HG03378 (cell line): ENCODE measurements at regions not wholly inside any gene's neighbourhood (a gene's known extent, or its start where the extent isn't known, plus 50 kb on each side); places are given as distances from the start of the nearest gene placed in this dataset.

Experiments used
- ATAC-seq: cut with Tn5 transposase; IDR thresholded peaks from one replicate; pipeline ENCODE4 v1.9.1; 2021; ENCODE audit warnings: mild to moderate bottlenecking, moderate library complexity; ENCODE audit not compliant: unreplicated experiment

DNA sequence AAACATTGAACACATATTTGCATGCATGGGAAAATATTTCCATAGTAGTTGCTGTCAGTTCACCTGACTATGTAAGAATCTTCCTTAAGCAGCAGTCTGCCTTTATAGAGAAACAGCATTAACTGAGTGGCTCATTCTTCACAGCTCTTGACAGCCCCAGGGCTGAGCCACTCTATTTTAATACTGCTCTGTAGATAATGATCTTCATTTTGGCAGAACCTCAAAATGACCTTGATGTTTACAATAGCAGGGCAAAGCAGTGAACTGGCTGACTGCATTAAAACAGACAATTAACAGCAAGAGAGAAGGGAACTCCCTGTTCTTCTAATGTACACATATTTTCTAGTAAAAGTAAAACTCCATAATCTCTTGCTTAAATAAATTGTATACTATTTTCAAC lies 580.6 kb upstream of the SOX11 start:
- no peak for ATAC-seq

DNA sequence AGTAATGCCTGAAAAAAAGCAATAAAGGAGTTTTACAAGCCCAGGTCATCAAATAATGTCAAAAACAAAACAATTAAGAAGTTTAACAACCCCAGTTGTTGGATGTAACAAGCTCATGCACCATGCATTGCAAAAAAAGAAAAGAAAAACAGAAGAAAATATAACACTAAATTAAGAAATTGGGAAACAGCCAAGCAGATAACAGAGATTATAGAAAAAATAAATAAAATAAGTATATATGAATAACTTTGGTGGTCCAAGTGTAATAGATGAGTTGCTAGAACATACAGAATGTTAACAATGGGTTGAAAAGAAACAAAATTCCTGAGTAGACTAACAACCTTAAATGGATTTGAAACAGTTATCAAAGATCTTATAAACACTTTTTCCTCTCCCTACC lies 573.1 kb upstream of the SOX11 start:
- ATAC-seq = no peak

DNA sequence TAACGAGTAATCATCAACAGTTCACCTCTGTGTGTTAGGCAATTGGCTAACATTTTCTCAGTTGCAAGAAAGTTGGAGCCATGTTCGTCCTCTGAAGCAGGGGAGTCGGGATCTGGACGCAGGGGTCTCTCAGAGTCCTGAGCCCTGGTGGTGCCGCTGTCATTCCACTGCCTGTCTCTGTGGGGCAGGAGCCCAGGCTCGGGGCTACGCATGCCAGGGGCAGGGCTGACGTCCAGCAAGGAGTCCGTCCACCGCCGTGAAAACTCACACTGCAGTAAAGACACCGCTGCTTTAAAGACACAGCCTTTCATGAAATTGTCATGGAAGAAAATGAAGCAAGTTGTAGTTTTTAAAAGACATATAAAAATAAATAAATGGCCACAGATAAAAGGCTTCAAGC lies 571.1 kb upstream of the SOX11 start:
- ATAC-seq = no peak

DNA sequence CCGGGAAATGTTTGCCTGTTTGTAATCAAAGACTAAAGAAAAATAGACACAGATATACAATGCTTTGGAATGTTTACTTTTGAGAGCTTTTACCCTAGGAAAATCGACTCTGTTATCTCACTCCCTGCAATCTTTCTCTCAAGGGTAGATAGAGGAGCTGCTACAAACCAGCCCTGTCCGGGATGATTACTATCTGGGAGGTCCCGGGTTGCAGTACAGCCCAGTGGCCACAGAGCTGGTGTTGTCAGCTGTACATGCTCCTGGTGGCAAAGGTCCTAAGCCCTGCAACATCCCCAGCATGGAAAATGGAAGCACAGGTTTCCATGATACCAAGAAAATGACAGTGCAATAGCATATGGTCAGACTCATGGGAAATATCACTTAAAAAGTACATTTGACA lies 570.5 kb upstream of the SOX11 start:
- no peak for ATAC-seq

DNA sequence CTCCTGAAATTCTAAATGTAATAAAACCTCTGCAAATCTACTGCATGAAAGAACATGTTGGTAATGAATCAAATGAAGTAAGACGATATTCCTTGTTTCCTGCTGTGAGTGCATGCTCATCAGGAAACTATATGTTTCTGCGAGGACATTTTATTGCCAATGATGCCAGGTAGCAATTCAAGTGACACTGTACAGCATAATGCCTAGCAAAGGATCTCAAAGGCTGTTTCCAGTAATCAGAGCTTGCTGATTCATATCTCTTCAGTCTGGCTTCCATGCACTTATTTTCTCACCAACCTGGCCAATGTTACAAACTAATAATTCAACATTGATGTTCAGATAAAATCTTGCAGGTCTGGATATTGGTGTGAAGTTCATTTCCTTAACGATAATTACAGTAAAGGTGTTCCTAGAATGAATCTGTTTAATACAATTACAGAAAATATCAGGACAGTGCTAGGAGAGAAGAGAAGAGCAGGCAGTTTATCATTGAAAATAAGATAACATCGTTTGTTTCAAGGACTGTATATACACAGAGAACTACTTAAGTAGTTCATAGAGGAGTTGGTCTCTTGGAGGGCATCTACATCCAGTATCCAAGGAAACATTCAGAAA lies 568.5 kb upstream of the SOX11 start:
- no peak for ATAC-seq

DNA sequence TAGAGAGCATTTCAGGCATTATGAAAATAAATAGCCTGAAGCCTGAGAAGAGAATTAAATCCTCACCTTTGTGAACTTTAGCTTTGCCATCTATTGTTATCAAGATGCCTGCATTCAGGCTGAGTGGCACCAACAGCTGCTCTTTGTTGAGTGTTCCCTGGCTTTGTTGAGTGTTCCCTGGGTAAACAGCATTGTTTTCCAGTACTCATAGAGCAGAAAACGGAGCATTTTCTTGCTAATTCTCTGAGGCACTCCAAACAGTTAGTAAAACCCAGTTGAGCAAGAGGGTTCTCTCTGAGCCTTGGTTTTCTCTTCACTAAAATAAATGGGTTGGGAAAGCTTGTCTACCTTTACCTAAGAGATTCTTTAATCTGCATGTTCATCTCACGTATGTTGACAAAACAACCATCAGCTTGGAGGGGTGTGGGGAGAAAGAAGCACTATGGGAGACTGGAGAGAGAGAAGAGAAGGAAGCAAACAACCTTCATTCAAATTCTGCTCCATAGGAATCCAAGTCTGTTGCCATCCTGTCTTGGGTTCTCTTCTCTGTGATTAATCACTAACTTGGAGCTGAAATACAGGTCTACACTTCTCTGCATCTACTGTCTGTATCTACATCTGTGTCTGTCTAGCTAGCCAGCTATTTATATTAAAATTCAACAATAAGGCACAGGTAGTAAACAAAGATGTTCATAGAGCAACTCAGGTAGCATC lies 567.0 kb upstream of the SOX11 start:
- ATAC-seq = no peak

DNA sequence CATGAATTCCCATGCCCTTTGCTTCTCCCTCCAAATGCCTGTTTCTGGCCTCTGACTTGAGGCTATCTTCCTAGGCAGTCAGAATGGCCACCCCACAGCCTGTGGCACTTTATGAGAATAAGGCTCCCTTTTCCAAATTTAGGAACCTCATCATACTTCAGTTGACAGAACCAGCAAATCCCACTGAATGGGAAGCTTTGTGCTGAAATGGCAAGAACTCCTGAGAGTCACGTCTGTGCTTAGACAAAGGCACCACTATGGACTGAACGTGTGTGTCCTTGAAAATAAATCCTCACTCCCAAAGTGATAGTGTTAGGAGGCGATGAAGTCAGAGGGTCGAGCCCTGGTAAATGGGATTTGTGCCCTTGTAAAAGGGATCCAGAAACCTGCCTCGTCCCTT lies 559.9 kb upstream of the SOX11 start:
- ATAC-seq = no peak

DNA sequence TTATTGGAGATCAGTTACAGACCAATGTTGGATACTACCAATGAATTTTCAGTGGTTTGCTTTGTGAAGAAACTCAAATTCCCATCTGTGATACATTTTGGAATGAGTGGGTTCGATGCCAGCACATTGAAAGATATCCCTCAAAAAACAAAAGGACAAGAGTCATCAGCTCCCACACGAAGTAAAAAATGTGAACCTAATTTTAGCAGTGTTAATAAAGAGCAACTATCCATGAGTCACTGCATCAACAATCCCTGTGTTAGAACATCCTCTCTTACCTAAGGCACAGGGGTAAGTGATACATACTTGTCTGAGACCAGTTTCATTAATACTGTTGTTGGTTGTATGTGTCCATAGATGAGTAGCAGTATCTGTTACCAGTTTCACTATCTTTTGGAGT lies 551.8 kb upstream of the SOX11 start:
- no peak for ATAC-seq

DNA sequence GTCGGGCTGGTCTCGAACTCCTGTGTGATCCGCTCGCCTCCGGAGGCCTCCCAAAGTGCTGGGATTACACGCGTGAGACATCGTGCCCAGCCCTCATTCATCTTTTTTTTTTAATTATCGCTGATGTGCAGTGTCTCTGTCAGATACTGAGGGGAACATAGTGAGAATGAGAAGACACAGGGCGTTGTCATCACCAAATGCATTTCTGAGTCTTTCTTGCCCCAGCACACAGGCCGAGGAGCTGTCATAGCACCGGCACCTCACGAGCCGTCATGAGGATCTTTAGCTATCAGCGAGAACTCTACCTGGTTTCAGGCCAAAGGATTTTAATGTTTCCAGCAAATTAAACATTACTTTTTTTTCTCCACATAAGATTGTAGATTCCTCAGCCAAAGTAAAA lies 548.0 kb upstream of the SOX11 start:
- ATAC-seq = no peak

DNA sequence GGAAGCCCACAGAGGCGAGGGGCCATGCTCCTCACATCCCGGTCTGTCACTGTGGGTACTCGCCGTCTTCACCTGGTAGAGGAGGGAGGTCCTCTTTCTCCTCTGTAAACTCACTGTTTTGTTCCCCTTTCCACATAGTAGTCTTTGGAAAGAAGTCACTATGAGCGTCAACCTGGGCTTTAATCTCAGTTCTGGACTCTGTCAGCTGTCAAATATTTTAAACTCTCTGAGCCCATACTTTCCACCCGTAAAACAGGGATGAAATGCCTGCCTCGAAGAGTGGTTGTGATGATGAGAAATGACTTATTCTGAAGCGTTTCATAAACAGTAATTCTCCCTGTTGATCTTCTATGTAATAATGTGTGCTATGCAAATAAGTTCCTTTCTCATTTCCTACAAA lies 547.1 kb upstream of the SOX11 start:
- no peak for ATAC-seq

DNA sequence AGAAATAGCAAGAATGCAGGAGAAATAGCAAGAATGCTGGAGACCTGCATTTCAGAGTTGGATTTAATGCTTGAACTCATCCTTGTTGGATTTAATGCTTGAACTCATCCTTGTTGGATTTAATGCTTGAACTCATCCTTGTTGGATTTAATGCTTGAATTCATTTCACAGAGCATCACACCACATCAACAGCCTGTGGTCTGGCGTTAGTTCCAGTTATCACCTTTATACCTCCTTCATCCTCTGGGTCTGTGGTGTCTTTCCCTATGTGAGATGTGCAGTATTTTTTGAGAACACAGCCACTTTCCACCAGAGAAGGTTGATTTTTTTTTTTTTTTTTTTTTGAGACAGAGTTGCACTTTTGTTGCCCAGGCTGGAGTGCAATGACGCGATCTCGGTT lies 546.4 kb upstream of the SOX11 start:
- no peak for ATAC-seq

DNA sequence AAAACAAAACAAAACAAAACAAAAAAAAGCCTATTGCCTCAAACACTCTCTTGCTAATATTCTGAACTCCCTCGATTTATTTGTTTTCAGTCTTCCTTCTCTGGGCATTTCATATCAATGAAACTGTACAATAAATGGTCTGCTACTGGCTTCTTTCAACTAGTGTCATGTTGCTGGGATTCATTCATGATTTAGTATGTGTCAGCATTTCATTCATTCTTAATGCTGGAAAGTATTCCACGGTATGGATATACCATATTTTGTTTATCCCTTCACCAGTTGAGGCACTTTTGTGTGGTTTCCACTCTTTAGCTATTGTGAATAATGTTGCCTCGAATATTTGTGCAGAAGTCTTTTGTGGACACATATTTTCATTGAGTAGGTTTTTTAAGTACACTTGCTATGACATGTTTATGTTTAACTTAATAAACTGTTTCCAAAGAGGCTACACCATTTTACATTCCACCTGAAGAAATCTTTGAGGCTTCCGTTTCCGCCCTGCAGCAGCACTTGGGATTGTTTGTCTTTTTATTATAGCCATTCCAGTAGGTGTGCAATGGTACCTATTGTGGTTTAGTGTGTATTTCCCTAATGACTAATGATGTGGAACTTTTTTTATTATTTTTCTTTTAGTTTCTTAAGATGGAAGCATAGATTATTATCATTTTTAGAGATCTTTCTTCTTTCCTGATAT lies 543.6 kb upstream of the SOX11 start:
- ATAC-seq = no peak

DNA sequence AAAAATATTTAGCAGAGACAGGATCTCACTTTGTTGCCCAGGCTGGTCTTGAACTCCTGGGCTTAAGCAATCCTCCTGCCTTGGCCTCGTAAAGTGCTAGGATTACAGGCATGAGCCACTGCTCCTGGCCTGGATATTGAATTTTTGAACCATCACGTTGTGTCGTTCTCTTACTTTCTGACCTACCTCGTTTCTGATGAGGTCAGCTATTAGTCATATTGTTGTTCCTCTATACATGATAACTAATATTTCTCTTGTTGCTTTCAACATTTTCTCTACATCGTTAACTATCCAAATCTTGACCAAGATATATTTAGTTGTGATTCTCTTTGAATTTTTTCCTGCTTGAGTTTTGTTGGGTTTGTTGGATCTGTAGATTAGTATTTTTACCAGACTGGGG lies 541.3 kb upstream of the SOX11 start:
- ATAC-seq = no peak

DNA sequence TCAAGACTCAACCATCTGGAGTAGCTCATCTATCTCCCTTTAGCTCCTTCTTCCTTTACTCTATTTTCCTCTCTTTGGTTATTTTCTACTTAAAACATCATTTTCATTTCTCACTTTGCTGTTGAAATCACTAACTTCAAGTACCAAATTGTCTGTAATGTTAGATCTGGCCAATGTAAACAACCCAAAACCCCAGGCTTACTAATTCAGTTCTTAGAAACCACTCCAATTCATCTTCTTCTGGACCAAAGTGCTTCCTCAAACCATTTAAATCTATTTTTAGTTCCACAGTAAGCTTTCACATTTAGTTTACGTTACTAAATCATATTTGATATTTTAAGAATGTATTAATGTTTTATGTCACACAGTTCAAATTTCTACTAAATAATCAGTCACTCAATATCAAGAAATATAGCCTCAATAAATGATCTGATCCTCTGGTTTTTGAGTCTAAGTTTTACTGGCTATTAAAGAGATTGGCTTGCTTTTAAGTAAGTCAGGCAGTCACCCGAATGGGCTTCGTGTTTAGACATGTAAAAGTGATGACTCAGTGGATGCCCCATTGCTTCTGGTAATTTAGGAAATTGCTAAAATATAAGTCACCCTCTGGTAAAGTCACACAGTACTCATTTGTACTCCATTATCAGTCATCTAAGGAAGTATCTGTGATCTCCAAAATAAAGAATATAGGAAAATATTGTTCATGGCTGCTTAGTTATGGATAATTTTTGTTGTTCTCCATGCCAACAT lies 527.2 kb upstream of the SOX11 start:
- no peak for ATAC-seq

DNA sequence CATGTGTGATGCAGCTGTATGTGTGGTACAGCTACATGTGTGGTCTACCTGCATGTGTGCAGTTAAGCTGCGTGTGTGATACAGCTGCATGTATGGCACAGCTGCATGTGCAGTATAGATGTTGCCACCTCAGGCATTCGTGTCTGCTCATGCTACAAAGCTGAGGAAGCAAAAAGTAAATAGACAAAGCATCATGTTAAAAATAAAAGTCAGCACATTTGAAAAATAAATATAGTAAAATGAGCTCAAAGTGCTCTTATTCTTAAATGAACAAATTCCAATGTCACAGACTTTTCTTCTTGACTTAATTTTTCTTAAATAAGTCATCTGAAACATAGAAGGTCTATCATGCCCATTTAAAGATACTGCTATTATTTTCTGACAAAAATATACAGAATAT lies 519.3 kb upstream of the SOX11 start:
- ATAC-seq = no peak

DNA sequence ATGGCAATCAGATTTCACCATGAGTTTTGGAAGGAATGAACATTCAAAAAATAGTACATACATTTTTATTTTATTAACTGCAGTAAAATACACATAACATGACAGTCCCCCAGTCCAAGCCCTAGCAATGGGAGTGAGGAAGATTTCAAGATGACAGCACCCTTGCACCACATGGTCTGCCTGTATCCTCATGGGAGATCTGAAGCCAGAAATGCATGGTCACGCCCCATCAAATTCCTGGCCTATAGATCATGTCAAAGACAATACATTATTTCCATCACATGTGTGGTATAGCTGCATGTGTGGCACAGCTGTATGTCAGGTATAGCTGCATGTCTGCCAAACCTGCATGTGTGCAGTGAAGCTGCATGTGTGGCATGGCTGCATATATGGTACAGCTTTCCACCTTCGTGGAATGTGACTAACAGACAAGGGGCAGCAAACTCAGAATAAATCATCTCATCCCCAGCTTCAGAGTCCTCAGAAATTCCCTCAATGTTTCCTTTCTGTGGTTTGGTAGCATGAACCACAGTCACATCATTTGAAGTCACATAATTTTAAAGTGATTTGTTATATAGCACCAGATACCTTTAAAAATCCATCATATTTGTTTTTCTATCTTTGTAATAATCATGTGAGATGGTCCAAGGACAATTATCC lies 518.2 kb upstream of the SOX11 start:
- ATAC-seq = no peak

DNA sequence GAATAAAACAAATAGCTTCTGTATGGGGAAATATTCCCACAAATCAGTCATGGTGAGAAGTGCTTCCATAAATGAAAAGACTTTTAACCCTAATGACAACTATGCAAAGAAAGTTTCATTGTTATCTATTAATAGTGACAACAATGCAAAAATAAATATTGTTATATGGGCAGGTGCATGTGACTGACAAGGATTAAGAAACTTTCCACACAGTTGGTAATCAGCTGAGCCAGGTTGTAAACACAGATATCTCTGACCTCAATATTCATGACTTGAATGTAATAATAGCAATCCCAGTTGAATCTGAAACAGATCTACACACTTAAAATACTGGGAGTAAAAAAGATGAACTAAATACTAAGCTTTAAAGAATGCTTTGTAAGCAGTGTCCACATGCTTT lies 517.0 kb upstream of the SOX11 start:
- ATAC-seq = no peak

DNA sequence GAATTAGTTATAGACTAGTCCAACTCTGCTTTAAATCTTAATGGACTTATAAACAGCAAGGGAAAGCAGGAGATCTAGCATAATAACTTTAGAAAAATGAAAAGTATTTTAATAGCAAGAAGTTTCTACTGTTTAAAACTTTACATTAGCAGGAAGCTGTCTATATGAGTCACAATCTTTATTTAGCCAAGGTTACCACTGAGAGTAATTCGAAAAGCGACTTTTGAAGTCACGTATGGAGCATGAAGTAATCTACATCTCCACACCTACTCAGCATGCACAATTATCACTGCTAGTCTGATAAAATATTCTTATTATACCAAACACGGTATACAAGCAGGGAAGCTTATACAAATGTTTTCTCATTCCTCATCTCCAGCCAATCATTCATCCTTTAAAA lies 515.4 kb upstream of the SOX11 start:
- no peak for ATAC-seq

DNA sequence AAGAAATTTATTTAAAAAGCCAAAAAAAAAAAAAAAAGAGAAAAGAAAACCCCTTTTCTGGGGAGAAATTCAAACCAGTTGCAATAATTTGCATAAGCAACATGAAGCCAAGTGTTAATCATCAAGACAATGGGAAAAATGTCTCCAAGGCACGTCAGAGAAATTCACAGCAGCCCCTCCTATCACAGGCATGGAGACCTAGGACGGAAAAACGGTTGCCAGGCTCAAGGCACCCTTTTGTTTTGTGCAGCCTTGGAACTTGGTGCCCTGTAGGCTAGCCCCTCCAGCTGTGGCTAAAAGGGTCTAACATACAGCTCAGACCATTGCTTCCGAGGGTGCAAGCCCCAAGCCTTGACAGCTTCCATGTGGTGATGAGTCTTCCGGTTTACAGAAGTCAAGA lies 509.2 kb upstream of the SOX11 start:
- ATAC-seq = no peak

DNA sequence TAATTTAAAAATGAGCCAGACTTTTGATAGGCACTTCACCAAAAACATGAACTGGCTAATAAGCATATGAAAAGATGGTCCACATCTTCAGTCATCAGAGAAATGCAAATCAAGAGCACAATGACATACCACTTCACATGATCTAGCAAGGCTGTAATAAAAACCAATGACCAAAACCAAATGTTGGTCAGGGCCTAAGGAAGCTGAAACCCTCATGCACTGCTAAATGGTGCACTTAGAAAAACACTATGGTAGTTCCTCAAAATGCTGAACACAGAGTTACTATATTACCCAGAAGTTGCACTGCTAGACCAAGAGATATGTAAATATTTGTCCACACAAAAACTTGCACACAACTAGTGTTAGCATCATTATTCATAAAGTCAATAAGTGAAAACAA lies 504.9 kb upstream of the SOX11 start:
- no peak for ATAC-seq

DNA sequence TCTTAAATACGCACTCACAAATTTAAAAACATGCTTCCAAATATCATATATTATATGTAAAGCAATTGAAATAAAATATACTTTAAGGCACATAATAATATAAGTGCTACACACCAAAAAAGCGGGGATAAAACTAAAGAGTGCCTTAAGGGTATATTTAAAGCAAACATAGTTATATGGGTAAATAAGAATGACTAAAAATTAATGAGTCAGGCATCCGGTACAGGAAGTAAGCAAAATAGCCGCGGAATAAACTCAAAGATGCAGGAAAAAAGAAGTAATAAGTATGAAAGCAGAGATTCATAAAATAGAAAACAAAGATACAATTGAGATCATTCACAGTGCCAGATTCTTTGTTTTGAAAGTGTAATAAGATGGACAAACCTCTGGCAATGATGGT lies 503.5 kb upstream of the SOX11 start:
- ATAC-seq = no peak
